ENCODE measurements at regions not wholly inside any gene's neighbourhood (a gene's known extent, or its start where the extent isn't known, plus 50 kb on each side); places are given as distances from the start of the nearest gene placed in this dataset.

GRCh38 chr6:97885325-97885724, 602.3 kb upstream of the MMS22L start:
- no peak for DNase-seq
- Histone ChIP-seq H3K4me3 (no peak overlapping the region), H3K4me1 (no peaks in the 10 kb centered on the region), H3K36me3 (no peaks in the 10 kb centered on the region), H3K27ac (no peak overlapping the region), H3K27me3 (no peaks in the 10 kb centered on the region), H3K9me3 (no peaks in the 10 kb centered on the region)
- TF ChIP-seq POLR2A (IDR thresholded peaks at IDR 0.05) (no peak), CTCF (IDR thresholded peaks at IDR 0.05) (no peak)

DNA sequence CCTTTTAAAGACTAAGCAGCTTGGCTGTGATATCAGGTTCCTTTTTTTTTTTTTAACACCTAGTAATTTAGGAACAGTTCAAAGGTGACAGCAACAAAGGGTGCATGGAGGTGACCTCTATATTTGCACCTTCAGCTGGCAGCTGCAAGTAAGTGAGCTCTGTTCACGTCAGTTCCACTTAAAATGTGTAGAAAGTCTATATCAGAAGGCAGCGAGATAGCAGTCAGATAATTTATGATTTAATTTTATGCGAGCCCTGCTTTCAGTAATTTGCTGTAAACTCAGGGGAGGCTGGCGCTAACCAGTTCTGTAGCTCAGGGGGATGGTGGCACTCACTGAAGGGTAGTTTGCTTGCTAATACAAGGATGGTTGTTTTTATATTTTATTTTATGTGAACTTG, 602.8 kb upstream of the MMS22L start:
- H3K9me3 ChIP-seq, result no peaks in the 10 kb centered on the region
- no peak for DNase-seq

GRCh38 chr6:97901531-97901930, 618.5 kb upstream of the MMS22L start:
- DNase-seq, result no peak
- H3K27ac ChIP-seq, result no peak overlapping the region
- no peaks in the 10 kb centered on the region for H3K27me3 ChIP-seq
- no peaks in the 10 kb centered on the region for H3K4me1 ChIP-seq
- no peak for TF ChIP-seq POLR2A (IDR thresholded peaks at IDR 0.05)
- TF ChIP-seq CTCF (IDR thresholded peaks at IDR 0.05), result no peak
- H3K9me3 ChIP-seq, result no peaks in the 10 kb centered on the region
- no peaks in the 10 kb centered on the region for H3K36me3 ChIP-seq
- H3K4me3 ChIP-seq, result no peak overlapping the region

More for the DNA sequence above, 602.8 kb upstream of the MMS22L start:
- Histone ChIP-seq H3K4me3 (no peak overlapping the region), H3K4me1 (no peaks in the 10 kb centered on the region), H3K27me3 (no peaks in the 10 kb centered on the region), H3K36me3 (no peaks in the 10 kb centered on the region), H3K27ac (no peak overlapping the region)
- TF ChIP-seq CTCF (IDR thresholded peaks at IDR 0.05), result no peak
- no peak for TF ChIP-seq POLR2A (IDR thresholded peaks at IDR 0.05)

- no peak for DNase-seq
- H3K4me3 ChIP-seq, result no peak overlapping the region
- TF ChIP-seq CTCF (IDR thresholded peaks at IDR 0.05) (no peak), POLR2A (IDR thresholded peaks at IDR 0.05) (no peak)
- no peak overlapping the region for H3K27ac ChIP-seq
- no peaks in the 10 kb centered on the region for H3K27me3 ChIP-seq
- H3K36me3 ChIP-seq, result no peaks in the 10 kb centered on the region
- no peaks in the 10 kb centered on the region for H3K4me1 ChIP-seq
- H3K9me3 ChIP-seq, result no peaks in the 10 kb centered on the region
Observed at GRCh38 chr6:97909380-97909779, 626.4 kb upstream of the MMS22L start.

DNA sequence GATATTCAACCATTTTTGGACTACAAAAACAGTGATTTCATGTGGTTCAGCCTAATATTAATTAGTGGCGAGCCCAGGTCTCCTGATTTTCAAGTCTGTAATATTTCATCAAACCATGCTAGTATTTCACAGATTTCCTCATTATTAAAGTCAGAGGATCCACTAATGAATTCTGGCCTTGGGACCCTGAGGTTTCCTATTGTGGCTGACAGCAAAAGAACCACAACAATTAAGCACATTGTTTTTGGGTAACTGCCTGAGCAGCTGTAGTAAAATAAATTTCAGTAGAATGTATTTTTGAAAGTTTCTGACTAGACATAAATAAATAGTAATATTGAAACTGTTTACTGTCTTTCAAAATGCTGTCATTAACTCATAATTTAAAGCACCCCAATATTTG, 630.7 kb upstream of the MMS22L start:
- Histone ChIP-seq H3K27me3 (no peaks in the 10 kb centered on the region), H3K4me3 (no peak overlapping the region), H3K9me3 (no peaks in the 10 kb centered on the region), H3K36me3 (no peaks in the 10 kb centered on the region), H3K27ac (no peak overlapping the region), H3K4me1 (no peaks in the 10 kb centered on the region)
- TF ChIP-seq POLR2A (IDR thresholded peaks at IDR 0.05), result no peak
- no peak for TF ChIP-seq CTCF (IDR thresholded peaks at IDR 0.05)
- no peak for DNase-seq

- H3K36me3 ChIP-seq, result no peaks in the 10 kb centered on the region
- TF ChIP-seq CTCF (IDR thresholded peaks at IDR 0.05), result no peak
- no peak for TF ChIP-seq POLR2A (IDR thresholded peaks at IDR 0.05)
- H3K4me3 ChIP-seq, result no peak overlapping the region
- no peaks in the 10 kb centered on the region for H3K9me3 ChIP-seq
- H3K27ac ChIP-seq, result no peak overlapping the region
- no peaks in the 10 kb centered on the region for H3K4me1 ChIP-seq
- DNase-seq, result no peak
- H3K27me3 ChIP-seq, result no peaks in the 10 kb centered on the region
Observed at GRCh38 chr6:97914912-97915311, 631.9 kb upstream of the MMS22L start.
